ENCODE measurements at regions not wholly inside any gene's neighbourhood (a gene's known extent, or its start where the extent isn't known, plus 50 kb on each side); places are given as distances from the start of the nearest gene placed in this dataset.

DNA sequence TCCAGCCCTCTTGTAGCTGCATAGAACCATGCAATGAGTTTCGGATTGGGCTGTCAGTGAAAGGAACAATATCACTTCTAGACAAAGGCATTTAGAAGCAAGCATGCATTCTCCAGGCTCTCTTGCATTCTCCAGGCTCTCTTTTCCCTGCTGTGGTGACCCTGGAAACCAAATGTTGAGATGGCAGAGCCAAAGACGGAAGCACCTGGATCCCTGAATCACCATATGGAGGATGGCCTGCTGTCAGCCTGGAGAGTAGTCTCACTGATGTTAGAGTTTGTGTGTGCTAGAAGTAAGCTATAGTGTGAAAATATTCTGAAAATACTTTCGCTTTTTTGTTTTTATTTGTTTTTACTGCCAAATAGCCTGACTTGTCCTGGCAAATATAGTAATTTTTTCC is 203.9 kb downstream of the C1D start:
- no peaks in the 10 kb centered on the region for H3K9me3 ChIP-seq (ENCODE audit: control insufficient read depth, low read depth, low read length)
- dilution Hi-C loops (cut with MboI; ENCODE audit: extremely low pct_ligation_motif_present, low sequenced_read_pairs), result no loop called here
- no peaks in the 10 kb centered on the region for H3K36me3 ChIP-seq (ENCODE audit: control insufficient read depth in 2 of 2, extremely low read depth in 1 of 2, insufficient read depth in 2 of 2, low read length in 2 of 2)
- H3K79me2 ChIP-seq (ENCODE audit: control insufficient read depth, insufficient read depth, low read length), result no peaks in the 10 kb centered on the region
- no peak for TF ChIP-seq CTCF (optimal IDR thresholded peaks at IDR 0.05 in 1 of 3, IDR thresholded peaks at IDR 0.05 in 1 of 3, conservative IDR thresholded peaks at IDR 0.05 in 1 of 3; ENCODE audit: extremely low read depth in 1 of 3, insufficient read depth in 2 of 3, low read length in 3 of 3)
- no peak for TF ChIP-seq EZH2 (IDR thresholded peaks at IDR 0.05; ENCODE audit: low read length)
- H3K4me3 ChIP-seq (ENCODE audit: control insufficient read depth in 2 of 3, extremely low read depth in 1 of 3, insufficient read depth in 2 of 3, low read depth in 1 of 3, low read length in 3 of 3), result no peak overlapping the region
- H3K4me1 ChIP-seq (ENCODE audit: control insufficient read depth, extremely low read depth, insufficient read depth, low read length), result no peaks in the 10 kb centered on the region
- no peaks in the 10 kb centered on the region for H3K9me1 ChIP-seq (ENCODE audit: control insufficient read depth, extremely low read depth, insufficient read depth, low read length)
- no peak for FAIRE-seq
- H3K9ac ChIP-seq (ENCODE audit: control insufficient read depth, extremely low read depth, insufficient read depth, low read length), result no peak overlapping the region
- H3K27ac ChIP-seq (ENCODE audit: control insufficient read depth, insufficient read depth, low read length), result no peak overlapping the region
- no peak for DNase-seq (ENCODE audit: low read depth, low spot score)
- no peaks in the 10 kb centered on the region for H3K27me3 ChIP-seq (ENCODE audit: control insufficient read depth, extremely low read depth, insufficient read depth, low read length)
- no peak overlapping the region for H3K4me2 ChIP-seq (ENCODE audit: control insufficient read depth, extremely low read depth, insufficient read depth, low read depth, low read length)
- no peaks in the 10 kb centered on the region for H4K20me1 ChIP-seq (ENCODE audit: control insufficient read depth, extremely low read depth, insufficient read depth, low read length)
- H2AFZ ChIP-seq (ENCODE audit: control insufficient read depth, low read length), result no peak overlapping the region

DNA sequence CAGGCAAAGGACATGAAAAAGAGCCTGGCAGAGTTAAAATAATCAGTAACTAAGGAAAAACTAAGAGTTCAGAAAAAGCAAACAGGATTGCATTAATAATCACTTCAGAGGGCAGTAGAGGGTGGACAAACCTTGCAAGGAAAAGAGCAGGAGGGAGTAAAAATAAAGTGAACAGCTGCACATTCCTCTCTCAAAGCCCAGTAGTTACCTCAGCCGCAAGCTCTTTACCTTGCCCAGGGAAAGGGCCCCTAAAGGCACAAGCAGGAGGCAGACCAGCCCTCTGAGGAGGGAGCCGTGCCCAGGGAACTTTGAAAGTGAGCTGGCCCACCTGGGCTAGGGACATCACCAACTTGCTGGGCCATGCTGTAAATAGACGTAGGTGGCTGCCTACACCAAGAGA is 196.9 kb downstream of the C1D start:
- no peak for FAIRE-seq
- no peak overlapping the region for H3K27ac ChIP-seq (ENCODE audit: control insufficient read depth, insufficient read depth, low read length)
- no peaks in the 10 kb centered on the region for H3K9me3 ChIP-seq (ENCODE audit: control insufficient read depth, low read depth, low read length)
- no peaks in the 10 kb centered on the region for H4K20me1 ChIP-seq (ENCODE audit: control insufficient read depth, extremely low read depth, insufficient read depth, low read length)
- H3K27me3 ChIP-seq (ENCODE audit: control insufficient read depth, extremely low read depth, insufficient read depth, low read length), result no peaks in the 10 kb centered on the region
- H2AFZ ChIP-seq (ENCODE audit: control insufficient read depth, low read length), result no peak overlapping the region
- dilution Hi-C loops (cut with MboI; ENCODE audit: extremely low pct_ligation_motif_present, low sequenced_read_pairs), result no loop called here
- DNase-seq (ENCODE audit: low read depth, low spot score), result no peak
- H3K4me2 ChIP-seq (ENCODE audit: control insufficient read depth, extremely low read depth, insufficient read depth, low read depth, low read length), result no peak overlapping the region
- H3K79me2 ChIP-seq (ENCODE audit: control insufficient read depth, insufficient read depth, low read length), result no peaks in the 10 kb centered on the region
- H3K9ac ChIP-seq (ENCODE audit: control insufficient read depth, extremely low read depth, insufficient read depth, low read length), result no peak overlapping the region
- no peak overlapping the region for H3K4me3 ChIP-seq (ENCODE audit: control insufficient read depth in 2 of 3, extremely low read depth in 1 of 3, insufficient read depth in 2 of 3, low read depth in 1 of 3, low read length in 3 of 3)
- no peaks in the 10 kb centered on the region for H3K9me1 ChIP-seq (ENCODE audit: control insufficient read depth, extremely low read depth, insufficient read depth, low read length)
- no peaks in the 10 kb centered on the region for H3K36me3 ChIP-seq (ENCODE audit: control insufficient read depth in 2 of 2, extremely low read depth in 1 of 2, insufficient read depth in 2 of 2, low read length in 2 of 2)
- H3K4me1 ChIP-seq (ENCODE audit: control insufficient read depth, extremely low read depth, insufficient read depth, low read length), result no peaks in the 10 kb centered on the region
- TF ChIP-seq CTCF (optimal IDR thresholded peaks at IDR 0.05 in 1 of 3, IDR thresholded peaks at IDR 0.05 in 1 of 3, conservative IDR thresholded peaks at IDR 0.05 in 1 of 3; ENCODE audit: extremely low read depth in 1 of 3, insufficient read depth in 2 of 3, low read length in 3 of 3), result no peak
- TF ChIP-seq EZH2 (IDR thresholded peaks at IDR 0.05; ENCODE audit: low read length), result no peak
